ENCODE measurements at regions not wholly inside any gene's neighbourhood (a gene's known extent, or its start where the extent isn't known, plus 50 kb on each side); places are given as distances from the start of the nearest gene placed in this dataset.

GRCh38 chr3:153572654-153573053 lies 410.6 kb downstream of the RAP2B start:
- H3K9ac ChIP-seq (ENCODE audit: insufficient read length), result no peak overlapping the region
- H3K27ac ChIP-seq, result no peak overlapping the region
- no peak for TF ChIP-seq FOXP2 (optimal IDR thresholded peaks at IDR 0.05; ENCODE audit: control extremely low read depth, extremely low read length, insufficient read depth)
- no peak for TF ChIP-seq EZH2 (IDR thresholded peaks at IDR 0.05)
- TF ChIP-seq POLR2AphosphoS5 (IDR thresholded peaks at IDR 0.05; ENCODE audit: borderline replicate concordance, low read depth, low read length), result no peak
- H3K36me3 ChIP-seq (ENCODE audit: insufficient read depth, low read length), result no peaks in the 10 kb centered on the region
- no peak for DNase-seq (ENCODE audit: low read depth, low spot score)
- no peak overlapping the region for H3K4me3 ChIP-seq
- H3K9me3 ChIP-seq (ENCODE audit: low read depth, low read length), result no peaks in the 10 kb centered on the region

GRCh38 chr3:153573481-153573880 lies 411.5 kb downstream of the RAP2B start:
- no peak for TF ChIP-seq EZH2 (IDR thresholded peaks at IDR 0.05)
- no peak for TF ChIP-seq POLR2AphosphoS5 (IDR thresholded peaks at IDR 0.05; ENCODE audit: borderline replicate concordance, low read depth, low read length)
- no peak for TF ChIP-seq FOXP2 (optimal IDR thresholded peaks at IDR 0.05; ENCODE audit: control extremely low read depth, extremely low read length, insufficient read depth)
- no peak for DNase-seq (ENCODE audit: low read depth, low spot score)
- H3K36me3 ChIP-seq (ENCODE audit: insufficient read depth, low read length), result no peaks in the 10 kb centered on the region
- no peak overlapping the region for H3K27ac ChIP-seq
- H3K4me3 ChIP-seq, result no peak overlapping the region
- no peaks in the 10 kb centered on the region for H3K9me3 ChIP-seq (ENCODE audit: low read depth, low read length)
- H3K9ac ChIP-seq (ENCODE audit: insufficient read length), result no peak overlapping the region

GRCh38 chr3:153574445-153574844 lies 412.4 kb downstream of the RAP2B start:
- DNase-seq (ENCODE audit: low read depth, low spot score), result no peak
- no peak overlapping the region for H3K27ac ChIP-seq

GRCh38 chr3:153577059-153577736 lies 415.2 kb downstream of the RAP2B start:
- TF ChIP-seq FOXP2 (optimal IDR thresholded peaks at IDR 0.05; ENCODE audit: control extremely low read depth, extremely low read length, insufficient read depth) (no peak), POLR2AphosphoS5 (IDR thresholded peaks at IDR 0.05; ENCODE audit: borderline replicate concordance, low read depth, low read length) (no peak), EZH2 (IDR thresholded peaks at IDR 0.05) (no peak)
- Histone ChIP-seq H3K36me3 (ENCODE audit: insufficient read depth, low read length) (no peaks in the 10 kb centered on the region), H3K4me3 (no peak overlapping the region), H3K9ac (ENCODE audit: insufficient read length) (no peak overlapping the region), H3K9me3 (ENCODE audit: low read depth, low read length) (no peaks in the 10 kb centered on the region), H3K27ac (no peak overlapping the region)
- DNase-seq (ENCODE audit: low read depth, low spot score), result no peak

More at GRCh38 chr3:153574445-153574844, 412.4 kb downstream of the RAP2B start:
- Histone ChIP-seq H3K9ac (ENCODE audit: insufficient read length) (no peak overlapping the region), H3K9me3 (ENCODE audit: low read depth, low read length) (no peaks in the 10 kb centered on the region), H3K36me3 (ENCODE audit: insufficient read depth, low read length) (no peaks in the 10 kb centered on the region), H3K4me3 (no peak overlapping the region)
- TF ChIP-seq EZH2 (IDR thresholded peaks at IDR 0.05), result no peak
- TF ChIP-seq FOXP2 (optimal IDR thresholded peaks at IDR 0.05; ENCODE audit: control extremely low read depth, extremely low read length, insufficient read depth), result no peak
- no peak for TF ChIP-seq POLR2AphosphoS5 (IDR thresholded peaks at IDR 0.05; ENCODE audit: borderline replicate concordance, low read depth, low read length)

- Histone ChIP-seq H3K4me3 (no peak overlapping the region), H3K27ac (no peak overlapping the region), H3K9ac (ENCODE audit: insufficient read length) (no peak overlapping the region), H3K9me3 (ENCODE audit: low read depth, low read length) (no peaks in the 10 kb centered on the region), H3K36me3 (ENCODE audit: insufficient read depth, low read length) (no peaks in the 10 kb centered on the region)
- no peak for TF ChIP-seq FOXP2 (optimal IDR thresholded peaks at IDR 0.05; ENCODE audit: control extremely low read depth, extremely low read length, insufficient read depth)
- TF ChIP-seq POLR2AphosphoS5 (IDR thresholded peaks at IDR 0.05; ENCODE audit: borderline replicate concordance, low read depth, low read length), result no peak
- TF ChIP-seq EZH2 (IDR thresholded peaks at IDR 0.05), result no peak
- DNase-seq (ENCODE audit: low read depth, low spot score), result no peak
Measured at GRCh38 chr3:153578046-153578445, 416.0 kb downstream of the RAP2B start.

- DNase-seq (ENCODE audit: low read depth, low spot score), result no peak
- no peaks in the 10 kb centered on the region for H3K36me3 ChIP-seq (ENCODE audit: insufficient read depth, low read length)
- no peak overlapping the region for H3K9ac ChIP-seq (ENCODE audit: insufficient read length)
- H3K27ac ChIP-seq, result no peak overlapping the region
- no peaks in the 10 kb centered on the region for H3K9me3 ChIP-seq (ENCODE audit: low read depth, low read length)
- TF ChIP-seq EZH2 (IDR thresholded peaks at IDR 0.05) (no peak), FOXP2 (optimal IDR thresholded peaks at IDR 0.05; ENCODE audit: control extremely low read depth, extremely low read length, insufficient read depth) (no peak), POLR2AphosphoS5 (IDR thresholded peaks at IDR 0.05; ENCODE audit: borderline replicate concordance, low read depth, low read length) (no peak)
- H3K4me3 ChIP-seq, result no peak overlapping the region
Measured at GRCh38 chr3:153590051-153590450, 428.0 kb downstream of the RAP2B start.

- H3K9ac ChIP-seq (ENCODE audit: insufficient read length), result no peak overlapping the region
- H3K9me3 ChIP-seq (ENCODE audit: low read depth, low read length), result no peaks in the 10 kb centered on the region
- no peak for DNase-seq (ENCODE audit: low read depth, low spot score)
- no peak overlapping the region for H3K27ac ChIP-seq
- no peaks in the 10 kb centered on the region for H3K36me3 ChIP-seq (ENCODE audit: insufficient read depth, low read length)
- TF ChIP-seq POLR2AphosphoS5 (IDR thresholded peaks at IDR 0.05; ENCODE audit: borderline replicate concordance, low read depth, low read length) (no peak), FOXP2 (optimal IDR thresholded peaks at IDR 0.05; ENCODE audit: control extremely low read depth, extremely low read length, insufficient read depth) (no peak), EZH2 (IDR thresholded peaks at IDR 0.05) (no peak)
- H3K4me3 ChIP-seq, result no peak overlapping the region
Measured at GRCh38 chr3:153591561-153592245, 429.7 kb downstream of the RAP2B start.

- H3K4me3 ChIP-seq, result no peak overlapping the region
- no peaks in the 10 kb centered on the region for H3K36me3 ChIP-seq (ENCODE audit: insufficient read depth, low read length)
- no peaks in the 10 kb centered on the region for H3K9me3 ChIP-seq (ENCODE audit: low read depth, low read length)
- TF ChIP-seq EZH2 (IDR thresholded peaks at IDR 0.05), result no peak
- TF ChIP-seq POLR2AphosphoS5 (IDR thresholded peaks at IDR 0.05; ENCODE audit: borderline replicate concordance, low read depth, low read length), result no peak
- TF ChIP-seq FOXP2 (optimal IDR thresholded peaks at IDR 0.05; ENCODE audit: control extremely low read depth, extremely low read length, insufficient read depth), result no peak
- no peak overlapping the region for H3K27ac ChIP-seq
- no peak for DNase-seq (ENCODE audit: low read depth, low spot score)
- H3K9ac ChIP-seq (ENCODE audit: insufficient read length), result no peak overlapping the region
Measured at GRCh38 chr3:153595186-153595815, 433.3 kb downstream of the RAP2B start.

Measured in SK-N-MC (cell line).